Neural progenitor cell (in vitro differentiated cells): ENCODE measurements at regions not wholly inside any gene's neighbourhood (a gene's known extent, or its start where the extent isn't known, plus 50 kb on each side); places are given as distances from the start of the nearest gene placed in this dataset.

ENCODE experiments used
- DNase-seq: peaks from one replicate; pipeline ENCODE4 v3.0.0-alpha.2; 2016; ENCODE audit warnings: low spot score
- H2AFZ ChIP-seq: fragments of 200-600 bp; sonication (generic); replicated peaks from 2 replicates; pipeline ENCODE4 v1.6.1; 2016; ENCODE audit warnings: antibody characterized with exemption
- H3F3A ChIP-seq: fragments of 200-600 bp; sonication (generic); 2 replicates; pipeline ENCODE4 v1.6.1; 2016; ENCODE audit warnings: antibody characterized with exemption, low read depth
- H3K27ac ChIP-seq: fragments of 200-600 bp; sonication (generic); 2 replicates; pipeline ENCODE4 v1.5.1; 2016; ENCODE audit warnings: mild to moderate bottlenecking
- H3K27me3 ChIP-seq: fragments of 200-600 bp; sonication (generic); 2 replicates; pipeline ENCODE4 v1.6.1; 2016; ENCODE audit warnings: mild to moderate bottlenecking, moderate library complexity
- H3K36me3 ChIP-seq: fragments of 200-600 bp; sonication (generic); 2 replicates; pipeline ENCODE4 v1.5.1; 2016
- H3K4me1 ChIP-seq: fragments of 200-600 bp; sonication (generic); 2 replicates; pipeline ENCODE4 v1.6.1; 2016; ENCODE audit warnings: mixed run types
- H3K4me2 ChIP-seq: fragments of 200-600 bp; sonication (generic); 2 replicates; pipeline ENCODE4 v1.6.1; 2016
- H3K4me3 ChIP-seq: fragments of 200-600 bp; sonication (generic); 2 replicates; pipeline ENCODE4 v1.5.1; 2016
- H3K79me2 ChIP-seq: fragments of 200-600 bp; sonication (generic); 2 replicates; pipeline ENCODE4 v1.6.1; 2016; ENCODE audit warnings: low read depth
- H3K9ac ChIP-seq: fragments of 200-600 bp; sonication (generic); 2 replicates; pipeline ENCODE4 v1.6.1; 2016
- H3K9me3 ChIP-seq: fragments of 200-600 bp; sonication (generic); 2 replicates; pipeline ENCODE4 v1.5.1; 2016; ENCODE audit warnings: low read depth
- H4K20me1 ChIP-seq: fragments of 200-600 bp; sonication (generic); 2 replicates; pipeline ENCODE4 v1.6.1; 2016; ENCODE audit warnings: low read depth
- H3K27ac Mint-ChIP-seq: 3 replicates; pipeline ENCODE4 v1.8.0; 2021; ENCODE audit warnings: mixed read lengths
- H3K27me3 Mint-ChIP-seq: 2 replicates; pipeline ENCODE4 v1.8.0; 2022; ENCODE audit warnings: low read depth, mild to moderate bottlenecking, inconsistent platforms, moderate library complexity, mixed read lengths; ENCODE audit not compliant: insufficient read depth
- H3K36me3 Mint-ChIP-seq: 3 replicates; pipeline ENCODE4 v1.8.0; 2021; ENCODE audit warnings: mixed read lengths
- H3K4me1 Mint-ChIP-seq: 3 replicates; pipeline ENCODE4 v1.8.0; 2021; ENCODE audit warnings: mixed read lengths
- H3K4me3 Mint-ChIP-seq: 3 replicates; pipeline ENCODE4 v1.8.0; 2021; ENCODE audit warnings: mild to moderate bottlenecking, moderate library complexity, mixed read lengths
- H3K9me3 Mint-ChIP-seq: 3 replicates; pipeline ENCODE4 v1.8.0; 2020; ENCODE audit warnings: mixed read lengths
- EZH2 ChIP-seq: fragments of 200-600 bp; sonication (generic); IDR thresholded peaks from 2 replicates; pipeline ENCODE4 v1.6.1; 2017; ENCODE audit warnings: antibody characterized with exemption, mild to moderate bottlenecking, moderate library complexity
- EZH2phosphoT487 ChIP-seq: fragments of 200-600 bp; sonication (generic); IDR thresholded peaks from 2 replicates; pipeline ENCODE4 v1.6.1; 2017; ENCODE audit warnings: antibody characterized with exemption
- TF ChIP-seq, protein P1 (sequence below): fragments of 200-600 bp; sonication (generic); IDR thresholded peaks from 2 replicates; pipeline ENCODE4 v1.5.1; 2017; ENCODE audit warnings: antibody characterized with exemption, mild to moderate bottlenecking

- no peak overlapping the region for H2AFZ ChIP-seq
- H3F3A ChIP-seq, result peaks cover 7% of the 10 kb centered on the region
- no peak overlapping the region for H3K27ac ChIP-seq
- Mint-ChIP-seq H3K4me1 (peaks cover 47% of the 10 kb centered on the region), H3K27ac (peak overlapping the region; percentile 13), H3K4me3 (no peak overlapping the region), H3K27me3 (peaks cover 4% of the 10 kb centered on the region), H3K36me3 (no peaks in the 10 kb centered on the region), H3K9me3 (no peaks in the 10 kb centered on the region)
- no peaks in the 10 kb centered on the region for H3K36me3 ChIP-seq
- no peaks in the 10 kb centered on the region for H4K20me1 ChIP-seq
- no peak overlapping the region for H3K4me2 ChIP-seq
- H3K27me3 ChIP-seq, result no peaks in the 10 kb centered on the region
- H3K79me2 ChIP-seq, result no peaks in the 10 kb centered on the region
- no peak overlapping the region for H3K9ac ChIP-seq
- H3K4me1 ChIP-seq, result peaks cover 50% of the 10 kb centered on the region
- no peak for DNase-seq
- TF ChIP-seq, protein P1, sequence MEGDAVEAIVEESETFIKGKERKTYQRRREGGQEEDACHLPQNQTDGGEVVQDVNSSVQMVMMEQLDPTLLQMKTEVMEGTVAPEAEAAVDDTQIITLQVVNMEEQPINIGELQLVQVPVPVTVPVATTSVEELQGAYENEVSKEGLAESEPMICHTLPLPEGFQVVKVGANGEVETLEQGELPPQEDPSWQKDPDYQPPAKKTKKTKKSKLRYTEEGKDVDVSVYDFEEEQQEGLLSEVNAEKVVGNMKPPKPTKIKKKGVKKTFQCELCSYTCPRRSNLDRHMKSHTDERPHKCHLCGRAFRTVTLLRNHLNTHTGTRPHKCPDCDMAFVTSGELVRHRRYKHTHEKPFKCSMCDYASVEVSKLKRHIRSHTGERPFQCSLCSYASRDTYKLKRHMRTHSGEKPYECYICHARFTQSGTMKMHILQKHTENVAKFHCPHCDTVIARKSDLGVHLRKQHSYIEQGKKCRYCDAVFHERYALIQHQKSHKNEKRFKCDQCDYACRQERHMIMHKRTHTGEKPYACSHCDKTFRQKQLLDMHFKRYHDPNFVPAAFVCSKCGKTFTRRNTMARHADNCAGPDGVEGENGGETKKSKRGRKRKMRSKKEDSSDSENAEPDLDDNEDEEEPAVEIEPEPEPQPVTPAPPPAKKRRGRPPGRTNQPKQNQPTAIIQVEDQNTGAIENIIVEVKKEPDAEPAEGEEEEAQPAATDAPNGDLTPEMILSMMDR, result no peak
- no peak for TF ChIP-seq EZH2phosphoT487
- TF ChIP-seq EZH2, result no peak
- H3K9me3 ChIP-seq, result no peaks in the 10 kb centered on the region
- no peak overlapping the region for H3K4me3 ChIP-seq
These were observed 158.6 kb upstream of the C14orf180 start for GRCh38 chr14:104420990-104421389.

DNA sequence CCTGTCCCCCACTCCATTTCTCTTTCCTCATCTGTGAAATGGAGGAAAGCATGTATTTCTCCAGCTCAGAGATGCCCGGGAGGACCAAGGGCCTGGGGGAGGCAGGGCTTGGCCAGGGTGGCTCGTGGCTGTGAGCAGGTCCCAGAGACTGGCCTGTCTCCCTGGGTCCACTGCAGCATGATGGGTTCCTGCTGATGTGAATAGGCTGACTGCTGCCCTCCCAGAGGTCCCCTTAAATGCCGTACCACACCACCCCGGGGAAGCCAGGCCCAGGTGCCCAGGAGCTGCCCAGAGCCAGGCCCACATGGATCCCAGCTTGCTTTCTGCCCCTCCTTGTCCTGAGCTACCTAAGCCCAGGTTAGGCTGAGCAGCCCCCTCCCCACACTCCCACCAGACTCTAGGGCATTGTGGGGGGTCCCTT is 158.2 kb upstream of the C14orf180 start:
- no peak for DNase-seq
- H3K36me3 Mint-ChIP-seq, result no peaks in the 10 kb centered on the region
- Histone ChIP-seq H3F3A (peaks cover 7% of the 10 kb centered on the region), H3K4me1 (peaks cover 50% of the 10 kb centered on the region), H2AFZ (no peak overlapping the region), H3K27me3 (no peaks in the 10 kb centered on the region), H3K4me2 (no peak overlapping the region), H3K36me3 (no peaks in the 10 kb centered on the region), H3K4me3 (no peak overlapping the region), H3K9me3 (no peaks in the 10 kb centered on the region), H4K20me1 (no peaks in the 10 kb centered on the region), H3K27ac (no peak overlapping the region), H3K79me2 (no peaks in the 10 kb centered on the region), H3K9ac (no peak overlapping the region)
- peaks cover 4% of the 10 kb centered on the region for H3K27me3 Mint-ChIP-seq
- TF ChIP-seq EZH2phosphoT487, result no peak
- TF ChIP-seq, protein P1, result no peak
- TF ChIP-seq EZH2, result no peak
- H3K27ac Mint-ChIP-seq, result no peak overlapping the region
- H3K9me3 Mint-ChIP-seq, result no peaks in the 10 kb centered on the region
- no peak overlapping the region for H3K4me3 Mint-ChIP-seq
- H3K4me1 Mint-ChIP-seq, result peaks cover 49% of the 10 kb centered on the region

DNA sequence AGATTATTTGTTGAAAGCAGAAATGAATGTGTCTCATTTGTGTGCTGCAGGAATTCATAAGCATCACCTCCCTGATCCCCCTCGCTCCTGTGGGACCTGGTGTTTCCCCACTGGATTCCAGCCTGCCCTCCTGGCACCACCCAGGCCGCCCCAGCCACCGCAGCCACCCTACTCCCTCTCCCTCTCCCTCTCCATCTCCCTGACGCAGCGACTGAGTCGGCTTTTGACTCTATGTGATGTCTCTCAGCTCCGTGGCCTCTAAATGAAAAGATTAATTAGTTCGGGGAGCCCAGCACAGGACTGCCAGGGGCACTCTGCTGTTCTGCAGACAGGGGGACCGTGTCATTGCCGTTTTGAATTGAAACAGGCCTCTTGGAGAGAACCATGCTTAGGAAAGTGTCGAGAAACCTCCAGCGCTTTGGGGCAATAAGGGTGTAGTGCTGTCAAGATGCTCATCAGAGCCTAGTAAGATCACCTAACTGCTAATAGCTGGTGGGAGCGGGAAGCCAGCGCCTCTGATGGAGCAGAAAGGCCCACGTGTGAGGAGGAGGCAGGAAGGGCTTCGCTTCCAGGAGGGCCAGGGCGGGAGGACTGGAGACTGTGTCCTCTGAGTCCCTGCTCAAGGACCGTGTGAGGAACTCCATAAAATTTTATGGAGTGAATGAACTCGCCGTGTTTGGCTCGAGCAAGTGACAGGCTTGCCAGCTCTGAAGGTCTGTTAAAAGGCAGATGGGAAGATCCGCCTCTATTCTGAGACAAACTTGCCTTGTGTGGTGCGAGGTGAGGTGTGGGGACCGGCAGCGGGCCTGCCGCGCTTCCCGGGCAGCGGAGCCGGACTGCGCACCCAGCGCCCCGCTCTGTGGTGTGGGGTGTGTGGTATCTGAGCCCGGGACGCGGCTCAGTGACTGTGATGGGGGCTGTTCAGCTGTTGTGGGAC is 157.4 kb upstream of the C14orf180 start:
- peak overlapping the region; percentile 48 for H3K27ac Mint-ChIP-seq
- H2AFZ ChIP-seq, result no peak overlapping the region

More for the DNA sequence above, 157.4 kb upstream of the C14orf180 start:
- Mint-ChIP-seq H3K9me3 (no peaks in the 10 kb centered on the region), H3K36me3 (no peaks in the 10 kb centered on the region), H3K4me3 (no peak overlapping the region), H3K4me1 (peaks cover 50% of the 10 kb centered on the region), H3K27me3 (peaks cover 4% of the 10 kb centered on the region)
- peaks cover 7% of the 10 kb centered on the region for H3F3A ChIP-seq
- H3K9me3 ChIP-seq, result no peaks in the 10 kb centered on the region
- no peaks in the 10 kb centered on the region for H4K20me1 ChIP-seq
- H3K27ac ChIP-seq, result no peak overlapping the region
- DNase-seq, result no peak
- no peak overlapping the region for H3K4me2 ChIP-seq
- no peak overlapping the region for H3K9ac ChIP-seq
- no peak overlapping the region for H3K4me3 ChIP-seq
- no peaks in the 10 kb centered on the region for H3K79me2 ChIP-seq
- no peaks in the 10 kb centered on the region for H3K36me3 ChIP-seq
- H3K4me1 ChIP-seq, result peaks cover 53% of the 10 kb centered on the region
- no peaks in the 10 kb centered on the region for H3K27me3 ChIP-seq
- TF ChIP-seq EZH2 (no peak), EZH2phosphoT487 (no peak)
- TF ChIP-seq, protein P1, result no peak
